ENCODE measurements at regions not wholly inside any gene's neighbourhood (a gene's known extent, or its start where the extent isn't known, plus 50 kb on each side); places are given as distances from the start of the nearest gene placed in this dataset.

GRCh38 chr10:124306520-124306919, 112.2 kb downstream of the OAT start:
- no peak for DNase-seq (ENCODE audit: extremely low spot score in 2 of 2)
- Histone ChIP-seq H3K36me3 (no peaks in the 10 kb centered on the region), H3K9me3 (no peaks in the 10 kb centered on the region), H3K4me3 (no peak overlapping the region), H3K27ac (no peak overlapping the region), H3K4me1 (no peaks in the 10 kb centered on the region), H3K27me3 (no peaks in the 10 kb centered on the region)
- TF ChIP-seq CTCF (IDR thresholded peaks at IDR 0.05) = no peak
- intact Hi-C loops (cut with DNase I) = no loop called here

DNA sequence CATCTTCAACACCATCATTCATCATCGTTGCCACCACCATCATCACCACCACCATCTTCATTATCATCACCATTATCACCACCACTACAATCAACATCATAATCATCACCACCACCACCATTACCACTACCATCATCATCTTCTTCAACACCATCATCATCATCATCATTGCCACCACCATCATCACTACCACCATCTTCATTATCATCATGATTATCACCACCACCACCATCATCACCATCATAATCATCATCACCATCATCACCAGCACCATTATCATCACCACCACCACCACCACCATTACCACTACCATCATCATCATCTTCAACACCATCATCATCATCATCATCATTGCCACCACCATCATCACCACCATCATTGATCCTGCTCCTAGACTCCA, 112.7 kb downstream of the OAT start:
- Histone ChIP-seq H3K27me3 (no peaks in the 10 kb centered on the region), H3K36me3 (no peaks in the 10 kb centered on the region), H3K4me1 (no peaks in the 10 kb centered on the region), H3K27ac (no peak overlapping the region), H3K4me3 (no peak overlapping the region), H3K9me3 (no peaks in the 10 kb centered on the region)
- intact Hi-C loops (cut with DNase I) = no loop called here
- no peak for DNase-seq (ENCODE audit: extremely low spot score in 2 of 2)
- TF ChIP-seq POLR2A (IDR thresholded peaks at IDR 0.05) (no peak), POLR2AphosphoS5 (IDR thresholded peaks at IDR 0.05; ENCODE audit: insufficient read depth in 1 of 2, low read depth in 1 of 2) (no peak), CTCF (IDR thresholded peaks at IDR 0.05) (no peak)

DNA sequence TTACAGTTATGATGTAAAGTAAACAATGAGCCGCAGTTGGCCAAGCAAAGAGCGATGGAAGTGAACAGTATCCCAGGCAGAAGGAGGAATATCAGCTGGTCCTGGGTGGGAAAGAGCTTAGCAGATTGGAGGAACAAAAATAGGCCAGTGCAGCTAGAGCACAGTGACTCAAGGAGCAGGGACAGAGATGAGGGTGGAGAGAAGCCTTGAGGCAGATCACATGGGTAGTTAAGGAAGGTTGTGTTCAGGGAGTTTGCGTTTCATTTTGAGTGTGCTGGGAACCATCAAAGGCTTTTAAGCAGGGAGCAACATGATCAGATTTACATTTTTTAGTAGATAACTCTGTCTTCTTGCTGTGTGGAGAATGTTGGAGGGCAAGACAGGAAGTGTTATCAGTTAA, 113.6 kb downstream of the OAT start:
- DNase-seq (ENCODE audit: extremely low spot score in 2 of 2) = no peak
- TF ChIP-seq CTCF (IDR thresholded peaks at IDR 0.05) = no peak
- no peak for TF ChIP-seq POLR2AphosphoS5 (IDR thresholded peaks at IDR 0.05; ENCODE audit: insufficient read depth in 1 of 2, low read depth in 1 of 2)
- no peak for TF ChIP-seq POLR2A (IDR thresholded peaks at IDR 0.05)
- no peaks in the 10 kb centered on the region for H3K9me3 ChIP-seq
- no peaks in the 10 kb centered on the region for H3K27me3 ChIP-seq
- intact Hi-C loops (cut with DNase I) = no loop called here
- H3K36me3 ChIP-seq = no peaks in the 10 kb centered on the region
- no peak overlapping the region for H3K27ac ChIP-seq
- H3K4me3 ChIP-seq = no peak overlapping the region
- H3K4me1 ChIP-seq = no peaks in the 10 kb centered on the region

- Histone ChIP-seq H3K4me1 (no peaks in the 10 kb centered on the region), H3K4me3 (no peak overlapping the region), H3K36me3 (no peaks in the 10 kb centered on the region), H3K27me3 (no peaks in the 10 kb centered on the region), H3K27ac (no peak overlapping the region), H3K9me3 (no peaks in the 10 kb centered on the region)
- intact Hi-C loops (cut with DNase I) = no loop called here
- TF ChIP-seq POLR2AphosphoS5 (IDR thresholded peaks at IDR 0.05; ENCODE audit: insufficient read depth in 1 of 2, low read depth in 1 of 2) = no peak
- no peak for TF ChIP-seq POLR2A (IDR thresholded peaks at IDR 0.05)
- TF ChIP-seq CTCF (IDR thresholded peaks at IDR 0.05) = no peak
- DNase-seq (ENCODE audit: extremely low spot score in 2 of 2) = no peak
These were observed 114.9 kb downstream of the OAT start for GRCh38 chr10:124303662-124304418.

DNA sequence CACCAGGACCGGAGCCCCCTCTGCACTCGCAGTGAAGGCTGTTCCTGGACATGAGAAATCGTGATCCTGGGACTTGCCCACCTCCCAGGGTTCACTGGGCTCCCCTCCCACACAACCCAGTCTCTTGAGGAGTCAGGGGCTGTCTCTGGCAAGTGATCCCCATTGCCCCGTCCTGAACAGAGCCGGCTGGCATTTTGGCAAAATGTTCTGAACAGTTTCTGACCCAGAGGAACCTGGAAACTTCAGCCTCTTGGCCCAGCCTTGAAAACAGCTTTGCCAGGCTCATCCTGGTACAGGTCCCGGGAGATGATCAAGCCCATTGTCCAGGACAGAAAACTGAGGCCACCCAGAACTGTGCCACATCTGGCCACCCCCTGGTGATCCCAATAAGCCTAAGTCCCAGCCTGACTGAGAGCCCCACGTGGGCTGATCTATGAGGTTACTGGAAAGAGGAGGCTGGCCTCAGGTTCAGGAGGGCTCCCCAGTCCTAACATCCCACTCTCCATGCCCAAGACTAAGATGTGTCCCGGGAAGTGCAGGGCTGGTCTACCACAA, 115.7 kb downstream of the OAT start:
- Histone ChIP-seq H3K27me3 (no peaks in the 10 kb centered on the region), H3K4me1 (no peaks in the 10 kb centered on the region), H3K36me3 (no peaks in the 10 kb centered on the region), H3K9me3 (no peaks in the 10 kb centered on the region), H3K4me3 (no peak overlapping the region), H3K27ac (no peak overlapping the region)
- intact Hi-C loops (cut with DNase I) = no loop called here
- TF ChIP-seq POLR2A (IDR thresholded peaks at IDR 0.05) = no peak
- no peak for TF ChIP-seq CTCF (IDR thresholded peaks at IDR 0.05)
- no peak for TF ChIP-seq POLR2AphosphoS5 (IDR thresholded peaks at IDR 0.05; ENCODE audit: insufficient read depth in 1 of 2, low read depth in 1 of 2)
- no peak for DNase-seq (ENCODE audit: extremely low spot score in 2 of 2)
